HEK293 (cell line): ENCODE measurements at regions not wholly inside any gene's neighbourhood (a gene's known extent, or its start where the extent isn't known, plus 50 kb on each side); places are given as distances from the start of the nearest gene placed in this dataset.

Source experiments
- FEZF1 ChIP-seq: fragments of 450-650 bp; formaldehyde crosslinking; IDR thresholded peaks from 2 replicates; pipeline ENCODE4 v1.5.1; 2016; ENCODE audit warnings: missing biosample characterization, missing genetic modification characterization
- HOXC10 ChIP-seq: sonication (generic); formaldehyde crosslinking; IDR thresholded peaks from 2 replicates; pipeline ENCODE4 v1.8.1; 2023; ENCODE audit warnings: mild to moderate bottlenecking, missing genetic modification reagents
- KLF8 ChIP-seq: fragments of 450-650 bp; formaldehyde crosslinking; IDR thresholded peaks from 2 replicates; pipeline ENCODE4 v1.5.1; 2016; ENCODE audit warnings: missing biosample characterization, missing genetic modification characterization
- PRDM1 ChIP-seq: fragments of 450-650 bp; formaldehyde crosslinking; IDR thresholded peaks from 2 replicates; pipeline ENCODE4; 2016; ENCODE audit warnings: missing biosample characterization, missing genetic modification characterization
- SALL2 ChIP-seq: fragments of 450-650 bp; formaldehyde crosslinking; IDR thresholded peaks from 2 replicates; pipeline ENCODE4 v1.5.0; 2017; ENCODE audit warnings: missing biosample characterization, mild to moderate bottlenecking, missing genetic modification characterization, borderline replicate concordance
- ZBTB7A ChIP-seq: fragments of 450-650 bp; formaldehyde crosslinking; IDR thresholded peaks from 2 replicates; pipeline ENCODE4 v1.5.1; 2016; ENCODE audit warnings: low read depth, missing biosample characterization, missing genetic modification characterization
- ZBTB8A ChIP-seq: fragments of 450-650 bp; formaldehyde crosslinking; IDR thresholded peaks from 2 replicates; pipeline ENCODE4 v1.5.1; 2016; ENCODE audit warnings: missing biosample characterization, missing genetic modification characterization
- ZFP69B ChIP-seq: fragments of 450-650 bp; formaldehyde crosslinking; IDR thresholded peaks from 2 replicates; pipeline ENCODE4 v1.5.1; 2016; ENCODE audit warnings: missing biosample characterization, missing genetic modification characterization
- ZNF114 ChIP-seq: fragments of 450-650 bp; formaldehyde crosslinking; IDR thresholded peaks from 2 replicates; pipeline ENCODE4 v1.5.0; 2017; ENCODE audit warnings: missing biosample characterization, missing genetic modification characterization
- ZNF214 ChIP-seq: fragments of 450-650 bp; formaldehyde crosslinking; IDR thresholded peaks from 2 replicates; pipeline ENCODE4 v1.5.1; 2017; ENCODE audit warnings: missing biosample characterization, mild to moderate bottlenecking, missing genetic modification characterization, borderline replicate concordance
- ZNF311 ChIP-seq: fragments of 450-650 bp; formaldehyde crosslinking; IDR thresholded peaks from 2 replicates; pipeline ENCODE4 v1.5.1; 2017; ENCODE audit warnings: missing biosample characterization, missing genetic modification characterization, borderline replicate concordance
- ZNF394 ChIP-seq: fragments of 450-650 bp; formaldehyde crosslinking; IDR thresholded peaks from 2 replicates; pipeline ENCODE4 v1.5.1; 2016; ENCODE audit warnings: missing biosample characterization, missing genetic modification characterization, mild to moderate bottlenecking, moderate library complexity, borderline replicate concordance
- ZNF416 ChIP-seq: fragments of 450-650 bp; formaldehyde crosslinking; IDR thresholded peaks from 2 replicates; pipeline ENCODE4 v1.5.1; 2016; ENCODE audit warnings: missing biosample characterization, missing genetic modification characterization
- ZNF426 ChIP-seq: fragments of 450-650 bp; formaldehyde crosslinking; IDR thresholded peaks from 2 replicates; pipeline ENCODE4 v1.5.1; 2017; ENCODE audit warnings: missing biosample characterization, missing genetic modification characterization, mild to moderate bottlenecking, inconsistent platforms, moderate library complexity
- ZNF548 ChIP-seq: fragments of 450-650 bp; formaldehyde crosslinking; IDR thresholded peaks from 2 replicates; pipeline ENCODE4 v1.5.1; 2016; ENCODE audit warnings: missing biosample characterization, missing genetic modification characterization
- ZNF610 ChIP-seq: fragments of 450-650 bp; formaldehyde crosslinking; IDR thresholded peaks from 2 replicates; pipeline ENCODE4 v1.5.1; 2016; ENCODE audit warnings: missing biosample characterization, missing genetic modification characterization, borderline replicate concordance
- ZNF624 ChIP-seq: fragments of 450-650 bp; formaldehyde crosslinking; IDR thresholded peaks from 2 replicates; pipeline ENCODE4 v1.5.1; 2017; ENCODE audit warnings: missing biosample characterization, missing genetic modification characterization
- ZNF792 ChIP-seq: fragments of 450-650 bp; formaldehyde crosslinking; IDR thresholded peaks from 2 replicates; pipeline ENCODE4 v1.5.1; 2016; ENCODE audit warnings: missing biosample characterization, missing genetic modification characterization
- TF ChIP-seq, protein P1 (sequence below): fragments of 450-650 bp; formaldehyde crosslinking; IDR thresholded peaks from 2 replicates; pipeline ENCODE4 v1.5.1; 2016; ENCODE audit warnings: missing biosample characterization, missing genetic modification characterization
- TF ChIP-seq, protein P2 (sequence below): fragments of 450-650 bp; formaldehyde crosslinking; IDR thresholded peaks from 2 replicates; pipeline ENCODE4 v1.5.1; 2016; ENCODE audit warnings: missing biosample characterization, missing genetic modification characterization, borderline replicate concordance
- TF ChIP-seq, protein P3 (sequence below): IDR thresholded peaks from 2 replicates; pipeline ENCODE4 v1.6.1; 2011; ENCODE audit warnings: mild to moderate bottlenecking, low read depth, low read length, borderline replicate concordance
- TF ChIP-seq, protein P4 (sequence below): fragments of 450-650 bp; formaldehyde crosslinking; IDR thresholded peaks from 2 replicates; pipeline ENCODE4 v1.5.1; 2017; ENCODE audit warnings: missing biosample characterization, missing genetic modification characterization
- TF ChIP-seq, protein P5 (sequence below): fragments of 450-650 bp; formaldehyde crosslinking; IDR thresholded peaks from 2 replicates; pipeline ENCODE4 v1.5.1; 2016; ENCODE audit warnings: missing biosample characterization, missing genetic modification characterization
- TF ChIP-seq, protein P6 (sequence below): fragments of 450-650 bp; formaldehyde crosslinking; IDR thresholded peaks from 2 replicates; pipeline ENCODE4 v1.5.1; 2016; ENCODE audit warnings: missing biosample characterization, missing genetic modification characterization
- TF ChIP-seq, protein P7 (sequence below): fragments of 450-650 bp; formaldehyde crosslinking; IDR thresholded peaks from 2 replicates; pipeline ENCODE4 v1.5.1; 2016; ENCODE audit warnings: missing biosample characterization, missing genetic modification characterization
- TF ChIP-seq, protein P8 (sequence below): fragments of 450-650 bp; IDR thresholded peaks from 2 replicates; pipeline ENCODE4 v1.5.1; 2018; ENCODE audit warnings: missing biosample characterization, mild to moderate bottlenecking, missing genetic modification characterization

DNA sequence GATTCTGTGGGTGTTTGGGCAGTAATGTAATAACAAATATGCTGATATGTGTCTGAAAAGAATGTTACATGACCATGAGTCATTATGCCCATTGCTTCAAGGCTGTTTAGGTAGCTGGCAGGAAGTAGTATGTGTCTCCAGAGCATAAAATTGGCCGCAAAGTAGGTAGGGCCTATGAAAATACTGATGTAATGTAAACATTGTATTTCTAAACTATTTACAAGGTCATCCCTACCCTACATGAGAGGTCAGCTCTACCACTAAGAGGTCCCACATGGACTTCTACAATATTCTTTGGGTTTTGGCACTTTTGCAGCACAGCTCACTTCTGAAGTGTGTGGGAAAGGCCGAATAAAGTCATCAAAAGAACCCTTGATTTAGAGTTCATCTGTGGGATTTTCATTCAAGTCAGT, 301.9 kb downstream of the AHR start (continued):
- TF ChIP-seq, protein P1, sequence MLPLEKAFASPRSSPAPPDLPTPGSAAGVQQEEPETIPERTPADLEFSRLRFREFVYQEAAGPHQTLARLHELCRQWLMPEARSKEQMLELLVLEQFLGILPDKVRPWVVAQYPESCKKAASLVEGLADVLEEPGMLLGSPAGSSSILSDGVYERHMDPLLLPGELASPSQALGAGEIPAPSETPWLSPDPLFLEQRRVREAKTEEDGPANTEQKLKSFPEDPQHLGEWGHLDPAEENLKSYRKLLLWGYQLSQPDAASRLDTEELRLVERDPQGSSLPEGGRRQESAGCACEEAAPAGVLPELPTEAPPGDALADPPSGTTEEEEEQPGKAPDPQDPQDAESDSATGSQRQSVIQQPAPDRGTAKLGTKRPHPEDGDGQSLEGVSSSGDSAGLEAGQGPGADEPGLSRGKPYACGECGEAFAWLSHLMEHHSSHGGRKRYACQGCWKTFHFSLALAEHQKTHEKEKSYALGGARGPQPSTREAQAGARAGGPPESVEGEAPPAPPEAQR (tag by site-specific recombination): no peak
- TF ChIP-seq, protein P2, sequence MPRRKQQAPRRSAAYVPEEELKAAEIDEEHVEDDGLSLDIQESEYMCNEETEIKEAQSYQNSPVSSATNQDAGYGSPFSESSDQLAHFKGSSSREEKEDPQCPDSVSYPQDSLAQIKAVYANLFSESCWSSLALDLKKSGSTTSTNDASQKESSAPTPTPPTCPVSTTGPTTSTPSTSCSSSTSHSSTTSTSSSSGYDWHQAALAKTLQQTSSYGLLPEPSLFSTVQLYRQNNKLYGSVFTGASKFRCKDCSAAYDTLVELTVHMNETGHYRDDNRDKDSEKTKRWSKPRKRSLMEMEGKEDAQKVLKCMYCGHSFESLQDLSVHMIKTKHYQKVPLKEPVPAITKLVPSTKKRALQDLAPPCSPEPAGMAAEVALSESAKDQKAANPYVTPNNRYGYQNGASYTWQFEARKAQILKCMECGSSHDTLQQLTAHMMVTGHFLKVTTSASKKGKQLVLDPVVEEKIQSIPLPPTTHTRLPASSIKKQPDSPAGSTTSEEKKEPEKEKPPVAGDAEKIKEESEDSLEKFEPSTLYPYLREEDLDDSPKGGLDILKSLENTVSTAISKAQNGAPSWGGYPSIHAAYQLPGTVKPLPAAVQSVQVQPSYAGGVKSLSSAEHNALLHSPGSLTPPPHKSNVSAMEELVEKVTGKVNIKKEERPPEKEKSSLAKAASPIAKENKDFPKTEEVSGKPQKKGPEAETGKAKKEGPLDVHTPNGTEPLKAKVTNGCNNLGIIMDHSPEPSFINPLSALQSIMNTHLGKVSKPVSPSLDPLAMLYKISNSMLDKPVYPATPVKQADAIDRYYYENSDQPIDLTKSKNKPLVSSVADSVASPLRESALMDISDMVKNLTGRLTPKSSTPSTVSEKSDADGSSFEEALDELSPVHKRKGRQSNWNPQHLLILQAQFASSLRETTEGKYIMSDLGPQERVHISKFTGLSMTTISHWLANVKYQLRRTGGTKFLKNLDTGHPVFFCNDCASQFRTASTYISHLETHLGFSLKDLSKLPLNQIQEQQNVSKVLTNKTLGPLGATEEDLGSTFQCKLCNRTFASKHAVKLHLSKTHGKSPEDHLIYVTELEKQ (tag by site-specific recombination): no peak
- no peak for TF ChIP-seq ZNF214
- no peak; the same call in 1 of the 2 replicates for TF ChIP-seq KLF8 (tag by site-specific recombination)
- TF ChIP-seq, protein P3, sequence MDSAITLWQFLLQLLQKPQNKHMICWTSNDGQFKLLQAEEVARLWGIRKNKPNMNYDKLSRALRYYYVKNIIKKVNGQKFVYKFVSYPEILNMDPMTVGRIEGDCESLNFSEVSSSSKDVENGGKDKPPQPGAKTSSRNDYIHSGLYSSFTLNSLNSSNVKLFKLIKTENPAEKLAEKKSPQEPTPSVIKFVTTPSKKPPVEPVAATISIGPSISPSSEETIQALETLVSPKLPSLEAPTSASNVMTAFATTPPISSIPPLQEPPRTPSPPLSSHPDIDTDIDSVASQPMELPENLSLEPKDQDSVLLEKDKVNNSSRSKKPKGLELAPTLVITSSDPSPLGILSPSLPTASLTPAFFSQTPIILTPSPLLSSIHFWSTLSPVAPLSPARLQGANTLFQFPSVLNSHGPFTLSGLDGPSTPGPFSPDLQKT: no peak
- no peak for TF ChIP-seq ZNF416 (tag by site-specific recombination)
- TF ChIP-seq, protein P4, sequence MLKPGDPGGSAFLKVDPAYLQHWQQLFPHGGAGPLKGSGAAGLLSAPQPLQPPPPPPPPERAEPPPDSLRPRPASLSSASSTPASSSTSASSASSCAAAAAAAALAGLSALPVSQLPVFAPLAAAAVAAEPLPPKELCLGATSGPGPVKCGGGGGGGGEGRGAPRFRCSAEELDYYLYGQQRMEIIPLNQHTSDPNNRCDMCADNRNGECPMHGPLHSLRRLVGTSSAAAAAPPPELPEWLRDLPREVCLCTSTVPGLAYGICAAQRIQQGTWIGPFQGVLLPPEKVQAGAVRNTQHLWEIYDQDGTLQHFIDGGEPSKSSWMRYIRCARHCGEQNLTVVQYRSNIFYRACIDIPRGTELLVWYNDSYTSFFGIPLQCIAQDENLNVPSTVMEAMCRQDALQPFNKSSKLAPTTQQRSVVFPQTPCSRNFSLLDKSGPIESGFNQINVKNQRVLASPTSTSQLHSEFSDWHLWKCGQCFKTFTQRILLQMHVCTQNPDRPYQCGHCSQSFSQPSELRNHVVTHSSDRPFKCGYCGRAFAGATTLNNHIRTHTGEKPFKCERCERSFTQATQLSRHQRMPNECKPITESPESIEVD (tag by site-specific recombination): peak; percentile 41; the same call in 1 of the 2 replicates
- no peak for TF ChIP-seq ZNF426 (tag by site-specific recombination)
- peak; percentile 49; the same call in 1 of the 2 replicates for TF ChIP-seq ZFP69B
- TF ChIP-seq, protein P5, sequence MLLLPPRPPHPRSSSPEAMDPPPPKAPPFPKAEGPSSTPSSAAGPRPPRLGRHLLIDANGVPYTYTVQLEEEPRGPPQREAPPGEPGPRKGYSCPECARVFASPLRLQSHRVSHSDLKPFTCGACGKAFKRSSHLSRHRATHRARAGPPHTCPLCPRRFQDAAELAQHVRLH: peak; percentile 36
- no peak for TF ChIP-seq ZNF610 (tag by site-specific recombination)
- TF ChIP-seq ZNF792 (tag by site-specific recombination): no peak
- no peak for TF ChIP-seq HOXC10 (CRISPR knock-in tag)
- TF ChIP-seq PRDM1 (tag by site-specific recombination): no peak
- no peak for TF ChIP-seq ZNF311
- TF ChIP-seq ZNF624 (tag by site-specific recombination): no peak
- no peak for TF ChIP-seq ZNF114 (tag by site-specific recombination)
- TF ChIP-seq, protein P6, sequence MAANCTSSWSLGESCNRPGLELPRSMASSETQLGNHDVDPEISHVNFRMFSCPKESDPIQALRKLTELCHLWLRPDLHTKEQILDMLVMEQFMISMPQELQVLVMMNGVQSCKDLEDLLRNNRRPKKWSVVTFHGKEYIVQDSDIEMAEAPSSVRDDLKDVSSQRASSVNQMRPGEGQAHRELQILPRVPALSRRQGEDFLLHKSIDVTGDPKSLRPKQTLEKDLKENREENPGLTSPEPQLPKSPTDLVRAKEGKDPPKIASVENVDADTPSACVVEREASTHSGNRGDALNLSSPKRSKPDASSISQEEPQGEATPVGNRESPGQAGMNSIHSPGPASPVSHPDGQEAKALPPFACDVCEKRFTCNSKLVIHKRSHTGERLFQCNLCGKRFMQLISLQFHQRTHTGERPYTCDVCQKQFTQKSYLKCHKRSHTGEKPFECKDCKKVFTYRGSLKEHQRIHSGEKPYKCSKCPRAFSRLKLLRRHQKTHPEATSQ: no peak
- TF ChIP-seq ZNF548: no peak
- TF ChIP-seq FEZF1 (tag by site-specific recombination): peak; percentile 86
- TF ChIP-seq, protein P7, sequence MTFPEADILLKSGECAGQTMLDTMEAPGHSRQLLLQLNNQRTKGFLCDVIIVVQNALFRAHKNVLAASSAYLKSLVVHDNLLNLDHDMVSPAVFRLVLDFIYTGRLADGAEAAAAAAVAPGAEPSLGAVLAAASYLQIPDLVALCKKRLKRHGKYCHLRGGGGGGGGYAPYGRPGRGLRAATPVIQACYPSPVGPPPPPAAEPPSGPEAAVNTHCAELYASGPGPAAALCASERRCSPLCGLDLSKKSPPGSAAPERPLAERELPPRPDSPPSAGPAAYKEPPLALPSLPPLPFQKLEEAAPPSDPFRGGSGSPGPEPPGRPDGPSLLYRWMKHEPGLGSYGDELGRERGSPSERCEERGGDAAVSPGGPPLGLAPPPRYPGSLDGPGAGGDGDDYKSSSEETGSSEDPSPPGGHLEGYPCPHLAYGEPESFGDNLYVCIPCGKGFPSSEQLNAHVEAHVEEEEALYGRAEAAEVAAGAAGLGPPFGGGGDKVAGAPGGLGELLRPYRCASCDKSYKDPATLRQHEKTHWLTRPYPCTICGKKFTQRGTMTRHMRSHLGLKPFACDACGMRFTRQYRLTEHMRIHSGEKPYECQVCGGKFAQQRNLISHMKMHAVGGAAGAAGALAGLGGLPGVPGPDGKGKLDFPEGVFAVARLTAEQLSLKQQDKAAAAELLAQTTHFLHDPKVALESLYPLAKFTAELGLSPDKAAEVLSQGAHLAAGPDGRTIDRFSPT (tag by site-specific recombination): no peak
- no peak for TF ChIP-seq SALL2 (tag by site-specific recombination)
- no peak; the same call in 1 of the 2 replicates for TF ChIP-seq ZNF394 (tag by site-specific recombination)
- no peak for TF ChIP-seq ZBTB8A (tag by site-specific recombination)
- no peak for TF ChIP-seq ZBTB7A (tag by site-specific recombination)
- TF ChIP-seq, protein P8, sequence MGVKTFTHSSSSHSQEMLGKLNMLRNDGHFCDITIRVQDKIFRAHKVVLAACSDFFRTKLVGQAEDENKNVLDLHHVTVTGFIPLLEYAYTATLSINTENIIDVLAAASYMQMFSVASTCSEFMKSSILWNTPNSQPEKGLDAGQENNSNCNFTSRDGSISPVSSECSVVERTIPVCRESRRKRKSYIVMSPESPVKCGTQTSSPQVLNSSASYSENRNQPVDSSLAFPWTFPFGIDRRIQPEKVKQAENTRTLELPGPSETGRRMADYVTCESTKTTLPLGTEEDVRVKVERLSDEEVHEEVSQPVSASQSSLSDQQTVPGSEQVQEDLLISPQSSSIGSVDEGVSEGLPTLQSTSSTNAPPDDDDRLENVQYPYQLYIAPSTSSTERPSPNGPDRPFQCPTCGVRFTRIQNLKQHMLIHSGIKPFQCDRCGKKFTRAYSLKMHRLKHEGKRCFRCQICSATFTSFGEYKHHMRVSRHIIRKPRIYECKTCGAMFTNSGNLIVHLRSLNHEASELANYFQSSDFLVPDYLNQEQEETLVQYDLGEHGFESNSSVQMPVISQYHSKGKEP (tag by site-specific recombination): no peak
